ENCODE measurements at regions not wholly inside any gene's neighbourhood (a gene's known extent, or its start where the extent isn't known, plus 50 kb on each side); places are given as distances from the start of the nearest gene placed in this dataset.

GRCh38 chr7:112624416-112624815 lies 143.6 kb downstream of the LSMEM1 start:
- no peaks in the 10 kb centered on the region for H3K27me3 ChIP-seq (ENCODE audit: control insufficient read depth in 2 of 2, insufficient read depth in 2 of 2, low read length in 2 of 2)
- H3K4me1 ChIP-seq (ENCODE audit: control insufficient read depth in 2 of 2, insufficient read depth in 2 of 2, low read length in 2 of 2): no peaks in the 10 kb centered on the region
- H3K27ac ChIP-seq (ENCODE audit: low read depth in 2 of 2, low read length in 2 of 2): no peak overlapping the region
- H3K9me3 ChIP-seq (ENCODE audit: control insufficient read depth in 2 of 2, low read length in 2 of 2): no peaks in the 10 kb centered on the region
- H3K9ac ChIP-seq (ENCODE audit: low read depth in 1 of 2, low read length in 2 of 2): no peak overlapping the region
- H3K4me3 ChIP-seq (ENCODE audit: low read length in 2 of 2): no peak overlapping the region
- H3K36me3 ChIP-seq (ENCODE audit: control insufficient read depth in 2 of 2, insufficient read depth in 2 of 2, low read length in 2 of 2): no peaks in the 10 kb centered on the region

DNA sequence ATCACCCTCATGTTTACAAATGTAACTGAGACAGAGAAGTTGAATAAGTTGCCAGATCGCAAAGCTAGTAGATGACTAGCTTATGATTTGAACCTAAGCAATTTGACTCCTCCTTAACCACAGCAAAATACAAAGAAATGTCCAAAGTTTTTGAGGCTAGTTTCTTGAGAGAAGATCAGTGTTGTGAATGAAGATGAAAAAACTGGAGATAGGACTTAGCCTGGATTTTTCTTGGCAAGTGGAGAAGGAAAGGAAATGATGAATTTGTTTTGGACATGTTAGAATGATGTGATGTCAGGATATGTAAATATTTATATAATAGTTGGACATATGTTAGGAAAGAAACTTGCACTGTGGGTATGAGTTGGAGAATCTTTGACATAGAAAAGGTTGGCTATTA lies 149.8 kb downstream of the LSMEM1 start:
- Histone ChIP-seq H3K9ac (ENCODE audit: low read depth in 1 of 2, low read length in 2 of 2) (no peak overlapping the region), H3K4me3 (ENCODE audit: low read length in 2 of 2) (no peak overlapping the region), H3K9me3 (ENCODE audit: control insufficient read depth in 2 of 2, low read length in 2 of 2) (no peaks in the 10 kb centered on the region), H3K4me1 (ENCODE audit: control insufficient read depth in 2 of 2, insufficient read depth in 2 of 2, low read length in 2 of 2) (peaks cover 0 to 2% of the 10 kb centered on the region in 2 donors), H3K27me3 (ENCODE audit: control insufficient read depth in 2 of 2, insufficient read depth in 2 of 2, low read length in 2 of 2) (no peaks in the 10 kb centered on the region), H3K27ac (ENCODE audit: low read depth in 2 of 2, low read length in 2 of 2) (peak overlapping the region in 1 of 2 donors; percentile 12), H3K36me3 (ENCODE audit: control insufficient read depth in 2 of 2, insufficient read depth in 2 of 2, low read length in 2 of 2) (no peaks in the 10 kb centered on the region)

GRCh38 chr7:112634107-112634506 lies 153.3 kb downstream of the LSMEM1 start:
- H3K36me3 ChIP-seq (ENCODE audit: control insufficient read depth in 2 of 2, insufficient read depth in 2 of 2, low read length in 2 of 2): no peaks in the 10 kb centered on the region
- H3K27ac ChIP-seq (ENCODE audit: low read depth in 2 of 2, low read length in 2 of 2): no peak overlapping the region
- H3K4me3 ChIP-seq (ENCODE audit: low read length in 2 of 2): no peak overlapping the region
- no peak overlapping the region for H3K9ac ChIP-seq (ENCODE audit: low read depth in 1 of 2, low read length in 2 of 2)
- no peaks in the 10 kb centered on the region for H3K27me3 ChIP-seq (ENCODE audit: control insufficient read depth in 2 of 2, insufficient read depth in 2 of 2, low read length in 2 of 2)
- H3K9me3 ChIP-seq (ENCODE audit: control insufficient read depth in 2 of 2, low read length in 2 of 2): no peaks in the 10 kb centered on the region
- H3K4me1 ChIP-seq (ENCODE audit: control insufficient read depth in 2 of 2, insufficient read depth in 2 of 2, low read length in 2 of 2): peaks cover 0 to 2% of the 10 kb centered on the region in 2 donors

GRCh38 chr7:112635742-112636141 lies 154.5 kb downstream of the TMEM168 start:
- Histone ChIP-seq H3K27me3 (ENCODE audit: control insufficient read depth in 2 of 2, insufficient read depth in 2 of 2, low read length in 2 of 2) (no peaks in the 10 kb centered on the region), H3K4me3 (ENCODE audit: low read length in 2 of 2) (no peak overlapping the region), H3K4me1 (ENCODE audit: control insufficient read depth in 2 of 2, insufficient read depth in 2 of 2, low read length in 2 of 2) (peaks cover 7 to 8% of the 10 kb centered on the region in 2 donors), H3K9me3 (ENCODE audit: control insufficient read depth in 2 of 2, low read length in 2 of 2) (no peaks in the 10 kb centered on the region), H3K9ac (ENCODE audit: low read depth in 1 of 2, low read length in 2 of 2) (no peak overlapping the region), H3K27ac (ENCODE audit: low read depth in 2 of 2, low read length in 2 of 2) (no peak overlapping the region), H3K36me3 (ENCODE audit: control insufficient read depth in 2 of 2, insufficient read depth in 2 of 2, low read length in 2 of 2) (no peaks in the 10 kb centered on the region)

DNA sequence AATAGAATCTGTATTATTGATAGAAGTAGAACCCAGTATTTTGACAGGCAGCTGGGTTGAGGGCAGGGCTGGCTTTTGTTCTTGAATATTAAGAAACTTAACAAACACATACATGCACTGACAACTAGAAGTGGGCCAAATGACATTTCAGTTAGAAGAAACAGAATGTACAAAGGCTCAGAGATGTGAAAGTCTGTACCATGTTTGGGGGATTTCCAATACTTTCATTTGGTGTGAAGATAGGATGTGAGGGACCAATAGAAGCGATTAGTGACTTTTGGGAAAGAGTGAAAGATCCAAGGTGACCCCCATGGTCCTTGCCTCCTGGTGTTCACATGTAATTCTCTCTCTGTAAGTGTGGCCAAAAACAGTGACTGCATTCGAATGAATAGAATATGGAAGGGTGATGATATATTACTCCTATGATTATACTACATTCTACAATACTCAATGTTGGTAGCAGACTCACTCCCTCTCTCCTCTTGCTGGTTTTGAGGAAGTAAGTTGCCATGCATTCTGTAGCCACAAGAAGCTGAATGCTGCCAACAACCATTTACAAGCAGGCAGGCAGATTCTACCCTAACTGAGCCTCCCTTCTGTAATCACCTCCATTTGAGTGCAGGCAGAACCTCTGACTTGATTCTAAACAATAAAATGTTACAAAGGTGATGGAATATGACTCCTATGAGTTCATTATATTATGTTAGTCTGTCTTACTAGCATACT lies 151.4 kb downstream of the TMEM168 start:
- no peak overlapping the region for H3K9ac ChIP-seq (ENCODE audit: low read depth in 1 of 2, low read length in 2 of 2)
- H3K4me1 ChIP-seq (ENCODE audit: control insufficient read depth in 2 of 2, insufficient read depth in 2 of 2, low read length in 2 of 2): peaks cover 7 to 8% of the 10 kb centered on the region in 2 donors
- no peaks in the 10 kb centered on the region for H3K27me3 ChIP-seq (ENCODE audit: control insufficient read depth in 2 of 2, insufficient read depth in 2 of 2, low read length in 2 of 2)
- no peaks in the 10 kb centered on the region for H3K9me3 ChIP-seq (ENCODE audit: control insufficient read depth in 2 of 2, low read length in 2 of 2)
- H3K36me3 ChIP-seq (ENCODE audit: control insufficient read depth in 2 of 2, insufficient read depth in 2 of 2, low read length in 2 of 2): no peaks in the 10 kb centered on the region
- H3K4me3 ChIP-seq (ENCODE audit: low read length in 2 of 2): peak overlapping the region in 1 of 2 donors; percentile 22
- H3K27ac ChIP-seq (ENCODE audit: low read depth in 2 of 2, low read length in 2 of 2): peak overlapping the region in 1 of 2 donors; percentile 36

DNA sequence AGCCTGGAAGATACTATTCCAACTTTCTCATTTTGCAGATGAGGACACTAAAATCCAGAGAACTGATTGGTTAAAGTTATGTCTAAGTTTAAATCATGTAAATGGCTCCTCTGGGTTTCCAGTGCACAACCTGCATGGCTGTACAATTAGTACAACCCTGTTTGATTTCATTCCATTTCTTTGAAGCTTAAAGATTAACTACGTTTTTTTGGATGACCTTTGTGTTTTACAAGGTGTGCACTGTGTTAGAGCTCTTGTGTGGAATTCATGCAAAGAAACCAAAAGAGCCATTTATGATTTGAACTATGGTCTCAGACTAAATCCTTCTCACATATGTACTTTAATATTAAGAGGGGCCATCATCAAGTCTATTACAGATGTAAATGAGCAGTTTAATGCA lies 149.5 kb downstream of the TMEM168 start:
- no peaks in the 10 kb centered on the region for H3K9me3 ChIP-seq (ENCODE audit: control insufficient read depth in 2 of 2, low read length in 2 of 2)
- H3K4me1 ChIP-seq (ENCODE audit: control insufficient read depth in 2 of 2, insufficient read depth in 2 of 2, low read length in 2 of 2): peaks cover 7 to 8% of the 10 kb centered on the region in 2 donors
- no peak overlapping the region for H3K4me3 ChIP-seq (ENCODE audit: low read length in 2 of 2)
- no peak overlapping the region for H3K27ac ChIP-seq (ENCODE audit: low read depth in 2 of 2, low read length in 2 of 2)
- no peaks in the 10 kb centered on the region for H3K27me3 ChIP-seq (ENCODE audit: control insufficient read depth in 2 of 2, insufficient read depth in 2 of 2, low read length in 2 of 2)
- no peak overlapping the region for H3K9ac ChIP-seq (ENCODE audit: low read depth in 1 of 2, low read length in 2 of 2)
- no peaks in the 10 kb centered on the region for H3K36me3 ChIP-seq (ENCODE audit: control insufficient read depth in 2 of 2, insufficient read depth in 2 of 2, low read length in 2 of 2)

DNA sequence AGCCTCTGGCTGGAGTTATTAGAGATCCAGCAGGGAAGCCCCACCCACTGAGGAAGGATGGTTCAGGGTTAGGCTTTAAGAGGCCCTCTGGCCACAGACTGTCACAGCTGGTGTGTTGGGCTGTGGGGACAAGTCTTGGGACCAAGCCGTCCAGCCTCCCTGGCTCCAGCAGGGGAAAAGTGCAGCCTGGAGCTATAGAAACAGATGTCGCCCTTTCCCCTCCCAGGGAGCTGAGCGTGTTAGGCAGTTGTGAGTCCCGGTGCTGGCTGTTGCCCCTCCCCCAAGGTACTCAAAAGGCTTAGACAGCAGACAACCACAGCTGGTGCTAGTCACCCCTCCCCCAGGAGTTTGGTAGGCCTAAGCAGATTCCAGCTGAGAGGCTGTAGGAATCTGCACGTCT lies 143.4 kb downstream of the TMEM168 start:
- no peaks in the 10 kb centered on the region for H3K4me1 ChIP-seq (ENCODE audit: control insufficient read depth in 2 of 2, insufficient read depth in 2 of 2, low read length in 2 of 2)
- H3K9ac ChIP-seq (ENCODE audit: low read depth in 1 of 2, low read length in 2 of 2): no peak overlapping the region
- no peaks in the 10 kb centered on the region for H3K27me3 ChIP-seq (ENCODE audit: control insufficient read depth in 2 of 2, insufficient read depth in 2 of 2, low read length in 2 of 2)
- H3K4me3 ChIP-seq (ENCODE audit: low read length in 2 of 2): no peak overlapping the region
- H3K9me3 ChIP-seq (ENCODE audit: control insufficient read depth in 2 of 2, low read length in 2 of 2): no peaks in the 10 kb centered on the region
- H3K27ac ChIP-seq (ENCODE audit: low read depth in 2 of 2, low read length in 2 of 2): no peak overlapping the region
- H3K36me3 ChIP-seq (ENCODE audit: control insufficient read depth in 2 of 2, insufficient read depth in 2 of 2, low read length in 2 of 2): no peaks in the 10 kb centered on the region

DNA sequence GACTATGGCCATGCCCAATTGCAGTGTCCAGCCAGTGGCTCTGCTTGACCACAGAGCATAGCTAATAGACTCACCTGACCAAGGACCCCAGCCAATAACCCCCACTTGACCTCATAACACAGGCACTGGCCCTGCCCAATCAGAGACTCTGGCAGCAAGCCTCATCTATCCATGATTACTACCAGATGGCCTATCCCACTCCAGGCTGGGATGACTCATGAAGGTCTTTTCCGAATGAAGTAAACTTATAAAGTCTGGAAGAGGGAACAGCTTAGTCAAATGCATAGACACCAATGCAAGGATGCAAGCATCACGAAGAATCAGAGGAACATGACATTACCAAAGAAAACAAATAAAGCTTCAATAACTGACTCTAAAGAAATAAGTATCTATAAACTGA lies 141.4 kb downstream of the TMEM168 start:
- Histone ChIP-seq H3K36me3 (ENCODE audit: control insufficient read depth in 2 of 2, insufficient read depth in 2 of 2, low read length in 2 of 2) (no peaks in the 10 kb centered on the region), H3K9me3 (ENCODE audit: control insufficient read depth in 2 of 2, low read length in 2 of 2) (no peaks in the 10 kb centered on the region), H3K4me1 (ENCODE audit: control insufficient read depth in 2 of 2, insufficient read depth in 2 of 2, low read length in 2 of 2) (no peaks in the 10 kb centered on the region), H3K4me3 (ENCODE audit: low read length in 2 of 2) (no peak overlapping the region), H3K27ac (ENCODE audit: low read depth in 2 of 2, low read length in 2 of 2) (no peak overlapping the region), H3K9ac (ENCODE audit: low read depth in 1 of 2, low read length in 2 of 2) (no peak overlapping the region), H3K27me3 (ENCODE audit: control insufficient read depth in 2 of 2, insufficient read depth in 2 of 2, low read length in 2 of 2) (no peaks in the 10 kb centered on the region)

DNA sequence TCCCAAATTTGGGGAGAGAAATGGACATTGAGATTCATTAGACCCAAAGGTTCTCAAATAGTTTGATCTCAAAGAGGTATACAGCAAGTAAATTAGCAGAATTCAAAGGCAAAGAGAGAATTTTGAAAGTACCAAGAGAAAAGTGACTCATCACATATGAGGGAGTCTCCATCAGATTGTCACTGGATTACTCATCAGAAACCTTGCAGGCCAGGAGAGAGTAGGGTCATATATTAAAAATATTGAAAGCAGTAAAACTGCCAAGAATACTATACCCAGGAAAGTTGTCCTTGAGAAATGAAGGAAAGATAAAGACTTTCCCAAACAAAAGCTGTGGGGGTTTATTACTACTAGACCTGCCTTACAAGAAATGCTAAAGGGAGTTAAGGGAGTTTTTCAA lies 140.6 kb downstream of the TMEM168 start:
- no peak overlapping the region for H3K9ac ChIP-seq (ENCODE audit: low read depth in 1 of 2, low read length in 2 of 2)
- no peaks in the 10 kb centered on the region for H3K27me3 ChIP-seq (ENCODE audit: control insufficient read depth in 2 of 2, insufficient read depth in 2 of 2, low read length in 2 of 2)
- H3K27ac ChIP-seq (ENCODE audit: low read depth in 2 of 2, low read length in 2 of 2): no peak overlapping the region
- no peaks in the 10 kb centered on the region for H3K9me3 ChIP-seq (ENCODE audit: control insufficient read depth in 2 of 2, low read length in 2 of 2)
- no peak overlapping the region for H3K4me3 ChIP-seq (ENCODE audit: low read length in 2 of 2)
- H3K36me3 ChIP-seq (ENCODE audit: control insufficient read depth in 2 of 2, insufficient read depth in 2 of 2, low read length in 2 of 2): no peaks in the 10 kb centered on the region
- no peaks in the 10 kb centered on the region for H3K4me1 ChIP-seq (ENCODE audit: control insufficient read depth in 2 of 2, insufficient read depth in 2 of 2, low read length in 2 of 2)

- no peaks in the 10 kb centered on the region for H3K27me3 ChIP-seq (ENCODE audit: control insufficient read depth in 2 of 2, insufficient read depth in 2 of 2, low read length in 2 of 2)
- H3K27ac ChIP-seq (ENCODE audit: low read depth in 2 of 2, low read length in 2 of 2): no peak overlapping the region
- no peaks in the 10 kb centered on the region for H3K9me3 ChIP-seq (ENCODE audit: control insufficient read depth in 2 of 2, low read length in 2 of 2)
- no peaks in the 10 kb centered on the region for H3K4me1 ChIP-seq (ENCODE audit: control insufficient read depth in 2 of 2, insufficient read depth in 2 of 2, low read length in 2 of 2)
- H3K4me3 ChIP-seq (ENCODE audit: low read length in 2 of 2): no peak overlapping the region
- no peak overlapping the region for H3K9ac ChIP-seq (ENCODE audit: low read depth in 1 of 2, low read length in 2 of 2)
- no peaks in the 10 kb centered on the region for H3K36me3 ChIP-seq (ENCODE audit: control insufficient read depth in 2 of 2, insufficient read depth in 2 of 2, low read length in 2 of 2)
Observed at GRCh38 chr7:112654322-112655216, 135.6 kb downstream of the TMEM168 start.

Measured in mucosa of rectum (tissue), 2 donors.